ENCODE measurements at regions not wholly inside any gene's neighbourhood (a gene's known extent, or its start where the extent isn't known, plus 50 kb on each side); places are given as distances from the start of the nearest gene placed in this dataset.
A peak's percentile ranks its signal among the peaks of the same experiment; 100 is the strongest.

GRCh38 chr10:89074120-89074519 lies 83.5 kb downstream of the FAS start:
- Histone ChIP-seq H3K36me3 (no peaks in the 10 kb centered on the region), H3K27me3 (replicated peaks; ENCODE audit: insufficient read depth) (no peaks in the 10 kb centered on the region), H3K4me3 (no peak overlapping the region), H3K9me3 (no peaks in the 10 kb centered on the region), H3K4me1 (ENCODE audit: control insufficient read depth in 1 of 2, low read depth in 2 of 2) (peaks cover 0 to 21% of the 10 kb centered on the region in 2 donors), H3K27ac (no peak overlapping the region)
- DNase-seq (ENCODE audit: low spot score) (no peak), ATAC-seq (ENCODE audit: insufficient number of reproducible peaks, low FRiP score, low read depth) (peak; percentile 27)
- no peak for TF ChIP-seq CTCF (IDR thresholded peaks at IDR 0.05)

- TF ChIP-seq CTCF (IDR thresholded peaks at IDR 0.05) = no peak
- no peaks in the 10 kb centered on the region for H3K36me3 ChIP-seq
- DNase-seq (ENCODE audit: low spot score) (no peak), ATAC-seq (ENCODE audit: insufficient number of reproducible peaks, low FRiP score, low read depth) (no peak)
- H3K4me3 ChIP-seq = no peak overlapping the region
- H3K9me3 ChIP-seq = no peaks in the 10 kb centered on the region
- no peak overlapping the region for H3K27ac ChIP-seq
- H3K27me3 ChIP-seq (replicated peaks; ENCODE audit: insufficient read depth) = peaks cover 2% of the 10 kb centered on the region
- H3K4me1 ChIP-seq (ENCODE audit: control insufficient read depth in 1 of 2, low read depth in 2 of 2) = peaks cover 0 to 21% of the 10 kb centered on the region in 2 donors
These were observed 83.1 kb downstream of the FAS start for GRCh38 chr10:89073719-89074118.

- Histone ChIP-seq H3K27me3 (replicated peaks; ENCODE audit: insufficient read depth) (peaks cover 6% of the 10 kb centered on the region), H3K4me1 (ENCODE audit: control insufficient read depth in 1 of 2, low read depth in 2 of 2) (peaks cover 0 to 19% of the 10 kb centered on the region in 2 donors), H3K4me3 (no peak overlapping the region), H3K36me3 (no peaks in the 10 kb centered on the region), H3K27ac (peak overlapping the region in 1 of 2 donors; percentile 28), H3K9me3 (no peaks in the 10 kb centered on the region)
- no peak for ATAC-seq (ENCODE audit: insufficient number of reproducible peaks, low FRiP score, low read depth)
- no peak for DNase-seq (ENCODE audit: low spot score)
- no peak for TF ChIP-seq CTCF (IDR thresholded peaks at IDR 0.05)
These were observed 79.0 kb downstream of the FAS start for GRCh38 chr10:89069589-89069988.
